GM12873 (cell line): ENCODE measurements at regions not wholly inside any gene's neighbourhood (a gene's known extent, or its start where the extent isn't known, plus 50 kb on each side); places are given as distances from the start of the nearest gene placed in this dataset.

ENCODE experiments used
- TF ChIP-seq, protein P1 (sequence below): IDR thresholded peaks from 2 replicates; pipeline ENCODE4 v1.5.1; 2012; ENCODE audit warnings: low read depth, mild to moderate bottlenecking, moderate library complexity, low read length, control low read depth; ENCODE audit not compliant: insufficient read depth; ENCODE audit errors: missing control alignments

DNA sequence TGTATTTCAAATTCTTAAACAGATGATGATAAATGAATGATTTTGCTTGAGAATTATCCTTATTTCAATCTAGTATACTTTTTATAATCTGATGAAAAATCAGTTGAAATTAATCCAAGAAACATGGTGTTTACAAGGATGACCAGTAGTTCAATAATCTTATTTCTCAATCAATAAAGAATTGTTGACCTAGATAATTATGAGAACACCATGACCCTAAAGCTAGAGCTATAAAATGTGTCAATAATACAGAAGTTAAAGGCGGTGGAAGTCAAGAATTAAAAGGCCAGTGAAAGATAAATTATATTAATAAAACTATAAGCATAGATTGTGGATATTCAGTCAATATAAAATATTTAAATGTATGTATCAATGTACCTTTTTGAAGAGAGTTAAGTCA lies 667.4 kb upstream of the GCFC2 start:
- TF ChIP-seq, protein P1, sequence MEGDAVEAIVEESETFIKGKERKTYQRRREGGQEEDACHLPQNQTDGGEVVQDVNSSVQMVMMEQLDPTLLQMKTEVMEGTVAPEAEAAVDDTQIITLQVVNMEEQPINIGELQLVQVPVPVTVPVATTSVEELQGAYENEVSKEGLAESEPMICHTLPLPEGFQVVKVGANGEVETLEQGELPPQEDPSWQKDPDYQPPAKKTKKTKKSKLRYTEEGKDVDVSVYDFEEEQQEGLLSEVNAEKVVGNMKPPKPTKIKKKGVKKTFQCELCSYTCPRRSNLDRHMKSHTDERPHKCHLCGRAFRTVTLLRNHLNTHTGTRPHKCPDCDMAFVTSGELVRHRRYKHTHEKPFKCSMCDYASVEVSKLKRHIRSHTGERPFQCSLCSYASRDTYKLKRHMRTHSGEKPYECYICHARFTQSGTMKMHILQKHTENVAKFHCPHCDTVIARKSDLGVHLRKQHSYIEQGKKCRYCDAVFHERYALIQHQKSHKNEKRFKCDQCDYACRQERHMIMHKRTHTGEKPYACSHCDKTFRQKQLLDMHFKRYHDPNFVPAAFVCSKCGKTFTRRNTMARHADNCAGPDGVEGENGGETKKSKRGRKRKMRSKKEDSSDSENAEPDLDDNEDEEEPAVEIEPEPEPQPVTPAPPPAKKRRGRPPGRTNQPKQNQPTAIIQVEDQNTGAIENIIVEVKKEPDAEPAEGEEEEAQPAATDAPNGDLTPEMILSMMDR: no peak

DNA sequence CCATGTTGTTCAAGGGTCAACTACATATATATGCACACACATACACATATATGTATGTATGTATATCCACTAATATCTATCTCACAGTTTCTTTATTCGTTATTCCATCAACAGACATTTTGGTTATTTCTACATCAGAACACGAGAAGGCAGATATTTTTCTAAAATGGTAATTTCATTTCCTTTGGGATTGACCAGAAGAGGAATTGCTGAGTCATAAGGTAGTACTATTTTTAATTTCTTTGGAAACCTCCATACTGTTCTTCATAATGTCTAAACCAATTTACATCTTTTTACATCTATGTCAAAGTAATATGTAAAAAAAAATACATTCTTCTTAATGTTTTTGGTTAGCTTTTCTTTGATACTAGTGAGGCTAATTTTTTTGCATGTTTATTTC lies 630.7 kb upstream of the GCFC2 start:
- TF ChIP-seq, protein P1: no peak

DNA sequence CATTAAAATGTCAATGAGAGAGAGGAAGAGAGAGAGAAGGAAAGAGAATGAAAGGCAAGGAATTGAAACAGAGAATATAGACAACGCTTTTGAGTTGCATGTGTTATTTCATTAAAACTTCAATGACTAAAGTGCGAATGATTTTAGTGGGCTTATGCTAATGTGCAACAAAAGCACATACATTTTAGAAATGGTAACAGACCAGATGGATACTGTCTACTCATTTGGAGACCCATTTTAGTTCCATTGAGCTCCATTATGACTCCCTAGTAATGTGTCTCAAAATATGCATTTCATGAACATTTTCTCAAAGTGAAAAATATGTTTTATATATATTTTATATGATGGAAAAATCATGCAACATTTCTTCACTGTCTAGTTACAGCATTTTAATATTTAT lies 622.2 kb upstream of the GCFC2 start:
- TF ChIP-seq, protein P1: no peak

DNA sequence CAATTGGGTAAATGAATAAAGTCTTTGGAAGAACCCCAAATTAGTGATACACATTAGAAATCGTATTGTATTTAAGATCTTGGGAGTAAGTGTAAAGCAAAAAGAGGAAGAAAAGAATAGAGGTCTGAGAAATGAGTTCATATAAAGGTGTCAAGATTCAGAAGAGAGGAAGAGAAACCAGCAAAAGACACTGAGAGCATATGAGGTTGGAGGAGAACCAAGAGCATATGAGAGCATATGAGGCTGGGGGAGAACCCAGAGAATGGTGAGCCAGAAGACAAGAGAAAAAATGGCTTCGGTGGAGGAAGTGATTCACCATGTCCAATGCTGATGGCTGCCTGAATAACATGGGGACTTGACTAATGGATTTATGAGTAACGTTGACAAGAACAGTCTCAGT lies 620.1 kb upstream of the GCFC2 start:
- TF ChIP-seq, protein P1: no peak

- TF ChIP-seq, protein P1: no peak
Observed at GRCh38 chr2:76326636-76327035, 615.9 kb upstream of the GCFC2 start.

- TF ChIP-seq, protein P1: no peak
Observed at GRCh38 chr2:76323381-76323780, 612.7 kb upstream of the GCFC2 start.

DNA sequence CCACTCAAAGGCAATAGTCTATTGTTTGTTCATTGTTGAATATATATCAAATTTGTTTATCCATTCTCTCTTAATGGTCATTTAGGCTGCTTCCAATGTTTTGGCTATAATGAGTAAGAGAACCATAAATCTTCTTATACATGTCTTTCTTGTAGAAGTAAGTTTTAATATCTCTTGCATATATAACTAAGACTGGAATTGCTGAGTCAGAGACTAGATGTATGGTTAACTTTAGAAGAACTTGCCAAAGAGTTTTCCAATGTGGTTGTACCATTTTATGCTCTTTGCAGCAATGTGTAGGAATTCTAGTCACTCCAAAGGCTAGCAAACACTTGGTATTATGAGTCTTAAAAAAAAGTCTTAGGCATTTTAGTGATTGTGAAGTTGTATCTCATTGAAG lies 610.0 kb upstream of the GCFC2 start:
- TF ChIP-seq, protein P1: no peak
